ENCODE measurements at regions not wholly inside any gene's neighbourhood (a gene's known extent, or its start where the extent isn't known, plus 50 kb on each side); places are given as distances from the start of the nearest gene placed in this dataset.

DNA sequence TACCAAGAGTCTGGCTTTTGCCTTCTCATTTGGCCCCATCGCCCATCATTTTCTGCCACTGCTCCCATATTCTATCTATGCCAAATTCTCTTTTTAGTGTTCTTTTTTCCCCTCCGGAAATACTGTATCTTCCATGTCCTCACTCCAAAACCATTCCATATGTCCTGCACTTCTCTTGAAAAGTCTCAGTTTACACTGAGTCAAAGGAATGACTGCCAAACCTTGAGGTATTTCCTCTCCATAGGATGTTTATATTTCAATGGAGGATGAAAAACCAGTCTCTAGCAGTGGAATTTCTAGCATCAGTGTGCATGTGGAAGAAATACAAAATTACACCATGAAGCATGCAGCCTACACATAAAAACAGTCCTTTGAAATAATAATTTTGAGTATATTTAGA lies 121.4 kb upstream of the PHYHIPL start:
- Histone ChIP-seq H3K27me3 (ENCODE audit: control insufficient read depth in 2 of 2, insufficient read depth in 1 of 2, low read length in 1 of 2) (no peaks in the 10 kb centered on the region), H3K4me3 (ENCODE audit: low read length in 2 of 2) (no peak overlapping the region), H3K36me3 (ENCODE audit: control insufficient read depth in 2 of 2, insufficient read depth in 2 of 2, low read length in 1 of 2) (no peaks in the 10 kb centered on the region), H3K27ac (ENCODE audit: low read depth in 1 of 2, low read length in 1 of 2) (no peak overlapping the region), H3K4me1 (ENCODE audit: control insufficient read depth in 2 of 2, insufficient read depth in 2 of 2, low read length in 2 of 2) (no peaks in the 10 kb centered on the region), H3K9me3 (ENCODE audit: control insufficient read depth in 2 of 2, insufficient read depth in 1 of 2, low read length in 1 of 2) (no peaks in the 10 kb centered on the region)
- WGBS: 92% methylated on average over 2 of the region's 2 CpGs
- no peak for DNase-seq (ENCODE audit: low read depth in 6 of 9, low spot score in 9 of 9)

DNA sequence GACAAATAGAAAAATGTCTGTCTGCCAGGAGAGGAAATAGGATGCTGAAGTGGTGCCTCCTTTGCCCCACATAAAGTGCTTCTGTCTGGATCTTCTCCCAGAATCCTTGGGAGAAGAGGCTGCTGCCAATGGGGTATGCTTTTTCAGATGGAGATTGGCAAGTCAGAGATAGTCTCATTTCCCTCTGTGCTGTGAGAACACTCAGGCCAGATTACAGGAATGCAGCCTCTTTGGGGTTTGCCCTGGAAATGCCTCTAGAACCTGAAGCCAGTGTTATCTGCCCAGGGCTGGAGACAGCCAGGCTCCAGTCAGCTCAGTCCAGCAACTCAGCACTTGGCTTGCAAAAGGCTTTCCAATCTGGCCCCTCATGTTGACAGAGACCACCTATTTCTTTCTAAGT lies 119.1 kb upstream of the PHYHIPL start:
- Histone ChIP-seq H3K4me3 (ENCODE audit: low read length in 2 of 2) (no peak overlapping the region), H3K27me3 (ENCODE audit: control insufficient read depth in 2 of 2, insufficient read depth in 1 of 2, low read length in 1 of 2) (no peaks in the 10 kb centered on the region), H3K9me3 (ENCODE audit: control insufficient read depth in 2 of 2, insufficient read depth in 1 of 2, low read length in 1 of 2) (no peaks in the 10 kb centered on the region), H3K27ac (ENCODE audit: low read depth in 1 of 2, low read length in 1 of 2) (no peak overlapping the region), H3K4me1 (ENCODE audit: control insufficient read depth in 2 of 2, insufficient read depth in 2 of 2, low read length in 2 of 2) (no peaks in the 10 kb centered on the region), H3K36me3 (ENCODE audit: control insufficient read depth in 2 of 2, insufficient read depth in 2 of 2, low read length in 1 of 2) (no peaks in the 10 kb centered on the region)
- DNase-seq (ENCODE audit: low read depth in 6 of 9, low spot score in 9 of 9): no peak

- Histone ChIP-seq H3K9me3 (ENCODE audit: control insufficient read depth in 2 of 2, insufficient read depth in 1 of 2, low read length in 1 of 2) (no peaks in the 10 kb centered on the region), H3K27me3 (ENCODE audit: control insufficient read depth in 2 of 2, insufficient read depth in 1 of 2, low read length in 1 of 2) (no peaks in the 10 kb centered on the region), H3K36me3 (ENCODE audit: control insufficient read depth in 2 of 2, insufficient read depth in 2 of 2, low read length in 1 of 2) (no peaks in the 10 kb centered on the region), H3K4me3 (ENCODE audit: low read length in 2 of 2) (no peak overlapping the region), H3K4me1 (ENCODE audit: control insufficient read depth in 2 of 2, insufficient read depth in 2 of 2, low read length in 2 of 2) (no peaks in the 10 kb centered on the region), H3K27ac (ENCODE audit: low read depth in 1 of 2, low read length in 1 of 2) (no peak overlapping the region)
- 95% methylated on average over 1 of the region's 1 CpG for WGBS
- DNase-seq (ENCODE audit: low read depth in 6 of 9, low spot score in 9 of 9): no peak
Observed at GRCh38 chr10:59060852-59061251, 115.6 kb upstream of the PHYHIPL start.

GRCh38 chr10:59063491-59063890 lies 113.0 kb upstream of the PHYHIPL start:
- H3K27me3 ChIP-seq (ENCODE audit: control insufficient read depth in 2 of 2, insufficient read depth in 1 of 2, low read length in 1 of 2): no peaks in the 10 kb centered on the region
- no peaks in the 10 kb centered on the region for H3K36me3 ChIP-seq (ENCODE audit: control insufficient read depth in 2 of 2, insufficient read depth in 2 of 2, low read length in 1 of 2)
- 89% methylated on average over 1 of the region's 1 CpG for WGBS
- H3K4me1 ChIP-seq (ENCODE audit: control insufficient read depth in 2 of 2, insufficient read depth in 2 of 2, low read length in 2 of 2): no peaks in the 10 kb centered on the region
- no peak overlapping the region for H3K4me3 ChIP-seq (ENCODE audit: low read length in 2 of 2)
- no peak for DNase-seq (ENCODE audit: low read depth in 6 of 9, low spot score in 9 of 9)
- H3K27ac ChIP-seq (ENCODE audit: low read depth in 1 of 2, low read length in 1 of 2): no peak overlapping the region
- no peaks in the 10 kb centered on the region for H3K9me3 ChIP-seq (ENCODE audit: control insufficient read depth in 2 of 2, insufficient read depth in 1 of 2, low read length in 1 of 2)

DNA sequence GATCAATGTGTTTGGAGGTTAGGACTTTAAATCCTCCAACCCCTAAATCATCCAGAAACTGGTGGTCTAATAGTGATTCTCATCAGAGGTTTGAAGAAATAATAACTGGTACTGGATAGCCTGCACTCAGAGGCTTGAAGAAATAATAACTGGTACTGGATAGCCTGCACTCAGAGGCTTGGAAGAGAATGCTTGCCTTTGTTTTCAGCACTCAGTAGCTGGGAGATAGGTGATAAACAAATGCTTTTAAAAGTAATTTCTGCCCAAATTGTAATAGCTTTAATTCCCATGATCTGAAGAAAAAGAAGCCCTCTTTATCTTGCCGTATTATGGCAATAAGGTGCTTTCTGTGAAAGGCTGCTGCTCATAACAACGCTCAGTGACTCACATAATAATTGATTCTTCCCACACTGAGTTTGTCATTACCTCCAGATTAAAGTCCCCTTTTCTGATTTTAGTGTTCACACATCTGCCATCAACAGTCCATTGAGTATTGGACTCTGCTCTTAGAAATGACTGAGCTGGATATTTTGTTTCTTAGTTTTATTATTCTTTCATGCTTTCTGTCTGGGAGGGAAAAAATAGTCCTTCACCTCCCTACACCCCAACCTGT lies 112.3 kb upstream of the PHYHIPL start:
- Histone ChIP-seq H3K4me3 (ENCODE audit: low read length in 2 of 2) (no peak overlapping the region), H3K27me3 (ENCODE audit: control insufficient read depth in 2 of 2, insufficient read depth in 1 of 2, low read length in 1 of 2) (no peaks in the 10 kb centered on the region), H3K4me1 (ENCODE audit: control insufficient read depth in 2 of 2, insufficient read depth in 2 of 2, low read length in 2 of 2) (no peaks in the 10 kb centered on the region), H3K27ac (ENCODE audit: low read depth in 1 of 2, low read length in 1 of 2) (no peak overlapping the region), H3K36me3 (ENCODE audit: control insufficient read depth in 2 of 2, insufficient read depth in 2 of 2, low read length in 1 of 2) (no peaks in the 10 kb centered on the region), H3K9me3 (ENCODE audit: control insufficient read depth in 2 of 2, insufficient read depth in 1 of 2, low read length in 1 of 2) (no peaks in the 10 kb centered on the region)
- WGBS: 95% methylated on average over 2 of the region's 2 CpGs
- DNase-seq (ENCODE audit: low read depth in 6 of 9, low spot score in 9 of 9): no peak

DNA sequence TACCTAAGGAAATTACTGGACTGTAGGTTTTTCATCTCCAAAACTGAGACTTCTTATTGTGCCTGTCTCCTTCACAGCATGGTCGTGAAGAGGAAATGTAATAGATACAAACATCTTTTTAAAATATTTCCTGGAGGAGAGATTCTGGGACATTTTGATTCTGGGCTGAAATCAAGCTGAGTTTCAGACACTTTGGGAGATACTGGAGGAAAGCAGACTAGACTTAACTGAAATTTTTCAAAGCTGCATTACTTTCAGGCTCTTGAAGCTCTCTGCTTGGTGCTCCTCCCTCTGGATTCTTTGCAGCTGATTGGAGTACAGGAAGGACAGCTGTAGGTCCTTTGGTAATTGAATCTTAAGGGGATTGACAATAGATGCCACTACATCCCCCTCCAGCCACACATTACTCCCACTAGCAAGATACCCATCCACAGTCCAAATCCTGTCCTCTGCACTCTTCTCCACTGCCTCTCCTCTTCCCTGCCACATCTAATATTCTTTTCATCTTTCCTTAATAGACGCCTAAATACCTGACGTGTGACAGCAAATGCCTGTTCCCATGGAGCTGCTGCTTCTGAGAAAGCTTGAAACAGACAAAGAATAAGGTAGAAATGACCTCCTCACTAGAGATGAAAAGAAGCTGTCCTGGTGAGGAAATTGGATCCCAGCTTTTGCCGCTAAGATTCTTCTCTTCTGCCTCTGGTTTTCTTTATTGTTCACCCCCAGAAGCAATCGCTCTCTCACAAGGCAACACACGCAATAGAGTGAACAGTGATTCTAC lies 111.5 kb upstream of the PHYHIPL start:
- no peaks in the 10 kb centered on the region for H3K9me3 ChIP-seq (ENCODE audit: control insufficient read depth in 2 of 2, insufficient read depth in 1 of 2, low read length in 1 of 2)

GRCh38 chr10:59068581-59069191 lies 107.8 kb upstream of the PHYHIPL start:
- DNase-seq (ENCODE audit: low read depth in 6 of 9, low spot score in 9 of 9): no peak
- Histone ChIP-seq H3K9me3 (ENCODE audit: control insufficient read depth in 2 of 2, insufficient read depth in 1 of 2, low read length in 1 of 2) (no peaks in the 10 kb centered on the region), H3K27ac (ENCODE audit: low read depth in 1 of 2, low read length in 1 of 2) (no peak overlapping the region), H3K27me3 (ENCODE audit: control insufficient read depth in 2 of 2, insufficient read depth in 1 of 2, low read length in 1 of 2) (no peaks in the 10 kb centered on the region), H3K36me3 (ENCODE audit: control insufficient read depth in 2 of 2, insufficient read depth in 2 of 2, low read length in 1 of 2) (no peaks in the 10 kb centered on the region), H3K4me3 (ENCODE audit: low read length in 2 of 2) (no peak overlapping the region), H3K4me1 (ENCODE audit: control insufficient read depth in 2 of 2, insufficient read depth in 2 of 2, low read length in 2 of 2) (no peaks in the 10 kb centered on the region)
- 78% methylated on average over 5 of the region's 5 CpGs for WGBS

More for the DNA sequence above, 111.5 kb upstream of the PHYHIPL start:
- Histone ChIP-seq H3K4me3 (ENCODE audit: low read length in 2 of 2) (no peak overlapping the region), H3K27ac (ENCODE audit: low read depth in 1 of 2, low read length in 1 of 2) (no peak overlapping the region), H3K36me3 (ENCODE audit: control insufficient read depth in 2 of 2, insufficient read depth in 2 of 2, low read length in 1 of 2) (no peaks in the 10 kb centered on the region), H3K27me3 (ENCODE audit: control insufficient read depth in 2 of 2, insufficient read depth in 1 of 2, low read length in 1 of 2) (no peaks in the 10 kb centered on the region), H3K4me1 (ENCODE audit: control insufficient read depth in 2 of 2, insufficient read depth in 2 of 2, low read length in 2 of 2) (no peaks in the 10 kb centered on the region)
- DNase-seq (ENCODE audit: low read depth in 6 of 9, low spot score in 9 of 9): no peak
- 92% methylated on average over 6 of the region's 6 CpGs for WGBS

- no peaks in the 10 kb centered on the region for H3K36me3 ChIP-seq (ENCODE audit: control insufficient read depth in 2 of 2, insufficient read depth in 2 of 2, low read length in 1 of 2)
Observed at GRCh38 chr10:59072038-59072437, 104.4 kb upstream of the PHYHIPL start.

GRCh38 chr10:59073456-59074053 lies 102.9 kb upstream of the PHYHIPL start:
- Histone ChIP-seq H3K27ac (ENCODE audit: low read depth in 1 of 2, low read length in 1 of 2) (no peak overlapping the region), H3K4me1 (ENCODE audit: control insufficient read depth in 2 of 2, insufficient read depth in 2 of 2, low read length in 2 of 2) (no peaks in the 10 kb centered on the region), H3K4me3 (ENCODE audit: low read length in 2 of 2) (no peak overlapping the region), H3K36me3 (ENCODE audit: control insufficient read depth in 2 of 2, insufficient read depth in 2 of 2, low read length in 1 of 2) (no peaks in the 10 kb centered on the region), H3K27me3 (ENCODE audit: control insufficient read depth in 2 of 2, insufficient read depth in 1 of 2, low read length in 1 of 2) (no peaks in the 10 kb centered on the region), H3K9me3 (ENCODE audit: control insufficient read depth in 2 of 2, insufficient read depth in 1 of 2, low read length in 1 of 2) (no peaks in the 10 kb centered on the region)
- WGBS: 96% methylated on average over 1 of the region's 1 CpG
- no peak for DNase-seq (ENCODE audit: low read depth in 6 of 9, low spot score in 9 of 9)

More at GRCh38 chr10:59072038-59072437, 104.4 kb upstream of the PHYHIPL start:
- Histone ChIP-seq H3K27me3 (ENCODE audit: control insufficient read depth in 2 of 2, insufficient read depth in 1 of 2, low read length in 1 of 2) (no peaks in the 10 kb centered on the region), H3K4me1 (ENCODE audit: control insufficient read depth in 2 of 2, insufficient read depth in 2 of 2, low read length in 2 of 2) (no peaks in the 10 kb centered on the region), H3K9me3 (ENCODE audit: control insufficient read depth in 2 of 2, insufficient read depth in 1 of 2, low read length in 1 of 2) (no peaks in the 10 kb centered on the region), H3K27ac (ENCODE audit: low read depth in 1 of 2, low read length in 1 of 2) (no peak overlapping the region), H3K4me3 (ENCODE audit: low read length in 2 of 2) (no peak overlapping the region)
- WGBS: 91% methylated on average over 1 of the region's 1 CpG
- DNase-seq (ENCODE audit: low read depth in 6 of 9, low spot score in 9 of 9): no peak
